ENCODE measurements at regions not wholly inside any gene's neighbourhood (a gene's known extent, or its start where the extent isn't known, plus 50 kb on each side); places are given as distances from the start of the nearest gene placed in this dataset.

- H3K27me3 ChIP-seq (ENCODE audit: insufficient read depth, poor library complexity, severe bottlenecking) = no peaks in the 10 kb centered on the region
- DNase-seq (ENCODE audit: low read depth in 1 of 2, low spot score in 1 of 2) = no peak
- H3K4me3 ChIP-seq (replicated peaks; ENCODE audit: insufficient read depth, low read length) = no peak overlapping the region
- H3K27ac ChIP-seq (replicated peaks) = no peak overlapping the region
- no peak for TF ChIP-seq SPI1 (IDR thresholded peaks at IDR 0.05; ENCODE audit: borderline replicate concordance, low read depth)
Observed at GRCh38 chr9:24416136-24416535, 129.6 kb downstream of the IZUMO3 start.

- no peak for TF ChIP-seq REST (IDR thresholded peaks at IDR 0.05; ENCODE audit: insufficient replicate concordance, low read depth)
- TF ChIP-seq CTCF (IDR thresholded peaks at IDR 0.05; ENCODE audit: insufficient read depth, low read length) = no peak
- TF ChIP-seq SPI1 (IDR thresholded peaks at IDR 0.05; ENCODE audit: borderline replicate concordance, low read depth) = no peak
- no peak for TF ChIP-seq GABPA (IDR thresholded peaks at IDR 0.05; ENCODE audit: low read depth)
- no peak for TF ChIP-seq POLR2AphosphoS5 (IDR thresholded peaks at IDR 0.05; ENCODE audit: low read depth)
- H3K4me3 ChIP-seq (replicated peaks; ENCODE audit: insufficient read depth, low read length) = no peak overlapping the region
- H3K27ac ChIP-seq (replicated peaks) = no peak overlapping the region
- no peak for DNase-seq (ENCODE audit: low read depth in 1 of 2, low spot score in 1 of 2)
- H3K27me3 ChIP-seq (ENCODE audit: insufficient read depth, poor library complexity, severe bottlenecking) = no peaks in the 10 kb centered on the region
Observed at GRCh38 chr9:24413651-24414050, 132.0 kb downstream of the IZUMO3 start.

- Histone ChIP-seq H3K4me3 (replicated peaks; ENCODE audit: insufficient read depth, low read length) (no peak overlapping the region), H3K27ac (replicated peaks) (no peak overlapping the region), H3K27me3 (ENCODE audit: insufficient read depth, poor library complexity, severe bottlenecking) (no peaks in the 10 kb centered on the region)
- no peak for DNase-seq (ENCODE audit: low read depth in 1 of 2, low spot score in 1 of 2)
- TF ChIP-seq POLR2AphosphoS5 (IDR thresholded peaks at IDR 0.05; ENCODE audit: low read depth) (no peak), CTCF (IDR thresholded peaks at IDR 0.05; ENCODE audit: insufficient read depth, low read length) (no peak), SPI1 (IDR thresholded peaks at IDR 0.05; ENCODE audit: borderline replicate concordance, low read depth) (no peak), REST (IDR thresholded peaks at IDR 0.05; ENCODE audit: insufficient replicate concordance, low read depth) (no peak), GABPA (IDR thresholded peaks at IDR 0.05; ENCODE audit: low read depth) (no peak)
Observed at GRCh38 chr9:24398466-24398865, 147.2 kb downstream of the IZUMO3 start.

GRCh38 chr9:24391095-24391494 is 154.6 kb downstream of the IZUMO3 start:
- Histone ChIP-seq H3K27me3 (ENCODE audit: insufficient read depth, poor library complexity, severe bottlenecking) (no peaks in the 10 kb centered on the region), H3K4me3 (replicated peaks; ENCODE audit: insufficient read depth, low read length) (no peak overlapping the region), H3K27ac (replicated peaks) (no peak overlapping the region)
- TF ChIP-seq POLR2AphosphoS5 (IDR thresholded peaks at IDR 0.05; ENCODE audit: low read depth) = no peak
- no peak for TF ChIP-seq REST (IDR thresholded peaks at IDR 0.05; ENCODE audit: insufficient replicate concordance, low read depth)
- no peak for TF ChIP-seq GABPA (IDR thresholded peaks at IDR 0.05; ENCODE audit: low read depth)
- no peak for TF ChIP-seq CTCF (IDR thresholded peaks at IDR 0.05; ENCODE audit: insufficient read depth, low read length)
- no peak for TF ChIP-seq SPI1 (IDR thresholded peaks at IDR 0.05; ENCODE audit: borderline replicate concordance, low read depth)
- DNase-seq (ENCODE audit: low read depth in 1 of 2, low spot score in 1 of 2) = no peak

Measured in HL-60 (cell line).